Neuronal stem cell (in vitro differentiated cells): ENCODE measurements at regions not wholly inside any gene's neighbourhood (a gene's known extent, or its start where the extent isn't known, plus 50 kb on each side); places are given as distances from the start of the nearest gene placed in this dataset.

ENCODE experiments used
- DNase-seq: peaks from one replicate; pipeline ENCODE4 v3.0.0-alpha.2; 2013; ENCODE audit warnings: low spot score
- H2AFZ ChIP-seq: one replicate; pipeline ENCODE4 v1.6.1; 2013; ENCODE audit warnings: mild to moderate bottlenecking, low read length, inconsistent platforms
- H2AK5ac ChIP-seq: 2 replicates; pipeline ENCODE4 v1.6.1; 2013; ENCODE audit warnings: low read depth, mild to moderate bottlenecking, inconsistent platforms, low read length, moderate library complexity, mixed read lengths
- H2BK120ac ChIP-seq: 2 replicates; pipeline ENCODE4 v1.6.1; 2013; ENCODE audit warnings: low read depth, mild to moderate bottlenecking, inconsistent platforms, low read length, moderate library complexity, mixed read lengths
- H2BK12ac ChIP-seq: one replicate; pipeline ENCODE4 v1.6.1; 2013; ENCODE audit warnings: low read length, inconsistent platforms
- H2BK15ac ChIP-seq: 2 replicates; pipeline ENCODE4 v1.6.1; 2013; ENCODE audit warnings: mild to moderate bottlenecking, low read length, inconsistent platforms, mixed read lengths
- H2BK5ac ChIP-seq: one replicate; pipeline ENCODE4 v1.6.1; 2013; ENCODE audit warnings: inconsistent platforms, mild to moderate bottlenecking, low read length, moderate library complexity
- H3K14ac ChIP-seq: one replicate; pipeline ENCODE4 v1.6.1; 2013; ENCODE audit warnings: low read length, inconsistent platforms
- H3K18ac ChIP-seq: 2 replicates; pipeline ENCODE4 v1.6.1; 2013; ENCODE audit warnings: low read length, inconsistent platforms
- H3K23ac ChIP-seq: 2 replicates; pipeline ENCODE4 v1.6.1; 2013; ENCODE audit warnings: low read depth, mild to moderate bottlenecking, mixed read lengths, low read length, inconsistent platforms; ENCODE audit not compliant: poor library complexity
- H3K27ac ChIP-seq: replicated peaks from 3 replicates; pipeline ENCODE4 v1.5.1; 2013; ENCODE audit warnings: low read length, inconsistent platforms
- H3K27me3 ChIP-seq, 3 experiments: 2 replicates each; pipeline ENCODE4 v1.6.1; 2013; ENCODE audit warnings: low read length in 3 of 3, mild to moderate bottlenecking in 2 of 3, inconsistent platforms in 1 of 3, low read depth in 1 of 3, mixed read lengths in 1 of 3, moderate library complexity in 1 of 3; ENCODE audit not compliant: control insufficient read depth in 3 of 3, insufficient read depth in 3 of 3
- H3K36me3 ChIP-seq, 2 donors: replicated peaks in 1 of 2; 2 replicates each; pipeline ENCODE4 v1.6.1; 2013; ENCODE audit warnings: low read length in 2 of 2; ENCODE audit not compliant: control insufficient read depth in 2 of 2, insufficient read depth in 2 of 2
- H3K4ac ChIP-seq: 2 replicates; pipeline ENCODE4 v1.6.1; 2013; ENCODE audit warnings: inconsistent platforms, mild to moderate bottlenecking, low read length, moderate library complexity
- H3K4me1 ChIP-seq, 2 donors: 1 replicate in 1 of 2; 2 replicates in 1 of 2; pipeline ENCODE4 v1.6.1; 2013; ENCODE audit warnings: low read length in 2 of 2, low read depth in 1 of 2; ENCODE audit not compliant: control insufficient read depth in 2 of 2, insufficient read depth in 1 of 2
- H3K4me2 ChIP-seq: one replicate; pipeline ENCODE4 v1.6.1; 2013; ENCODE audit warnings: mild to moderate bottlenecking, low read length, inconsistent platforms; ENCODE audit not compliant: insufficient read depth, poor library complexity, severe bottlenecking
- H3K4me3 ChIP-seq, 2 donors: 2 replicates each; pipeline ENCODE4 v1.5.1; 2013; ENCODE audit warnings: low read length in 2 of 2, mild to moderate bottlenecking in 2 of 2, inconsistent platforms in 1 of 2, moderate library complexity in 1 of 2
- H3K79me1 ChIP-seq: one replicate; pipeline ENCODE4 v1.6.1; 2013; ENCODE audit warnings: low read depth, mild to moderate bottlenecking, inconsistent platforms, low read length, moderate library complexity
- H3K9ac ChIP-seq: one replicate; pipeline ENCODE4 v1.6.1; 2013; ENCODE audit warnings: mild to moderate bottlenecking, low read depth, low read length, inconsistent platforms; ENCODE audit not compliant: poor library complexity
- H3K9me3 ChIP-seq, 2 donors: replicated peaks in 1 of 2; 2 replicates each; pipeline versions ENCODE3 to v1.6.1; 2013; ENCODE audit warnings: low read length in 2 of 2, mild to moderate bottlenecking in 2 of 2, inconsistent platforms in 1 of 2, low read depth in 1 of 2, mixed read lengths in 1 of 2, moderate library complexity in 1 of 2; ENCODE audit not compliant: control insufficient read depth in 2 of 2, insufficient read depth in 1 of 2
- H4K8ac ChIP-seq: one replicate; pipeline ENCODE4 v1.6.1; 2013; ENCODE audit warnings: low read depth, mild to moderate bottlenecking, inconsistent platforms, low read length, moderate library complexity
- H4K91ac ChIP-seq: one replicate; pipeline ENCODE4 v1.6.1; 2013; ENCODE audit warnings: low read length, low read depth, mild to moderate bottlenecking, inconsistent platforms; ENCODE audit not compliant: poor library complexity
- WGBS, 2 donors: extraction: QIAGEN DNeasy Blood & Tissue Kit; methylation state at CpG; one replicate each; pipeline ENCODE4 v1.1.7; 2013; ENCODE audit warnings: missing lambda C conversion rate in 2 of 2, mixed read lengths in 1 of 2; ENCODE audit not compliant: insufficient read length in 2 of 2, insufficient replicate concordance in 1 of 2; ENCODE audit errors: extremely low coverage in 2 of 2; 5-methylcytosine and 5-hydroxymethylcytosine counted together

- Histone ChIP-seq H3K4me3 (no peak overlapping the region), H4K91ac (no peak overlapping the region), H3K4me1 (peaks cover 0 to 6% of the 10 kb centered on the region in 2 donors), H3K79me1 (no peaks in the 10 kb centered on the region), H3K36me3 (no peaks in the 10 kb centered on the region), H2BK15ac (no peak overlapping the region), H3K14ac (no peak overlapping the region), H3K4ac (no peak overlapping the region), H3K9ac (no peak overlapping the region), H2BK12ac (no peak overlapping the region), H3K18ac (no peak overlapping the region), H3K27me3 (peaks cover 0 to 33% (median 0%) of the 10 kb centered on the region in 3 experiments), H4K8ac (no peak overlapping the region), H3K9me3 (peaks cover 0 to 2% of the 10 kb centered on the region in 2 donors), H3K27ac (peak overlapping the region; percentile 6), H3K4me2 (no peak overlapping the region), H2AK5ac (no peak overlapping the region), H3K23ac (no peak overlapping the region), H2BK5ac (no peak overlapping the region), H2AFZ (no peak overlapping the region), H2BK120ac (no peak overlapping the region)
- WGBS, 2 donors = no CpG with 5 or more reads among the region's 3 CpGs
- DNase-seq = no peak
Observed at GRCh38 chr11:121892863-121893262, 223.2 kb downstream of the BLID start.

- no peak overlapping the region for H3K4me3 ChIP-seq
- H2AK5ac ChIP-seq = no peak overlapping the region
- H2AFZ ChIP-seq = no peak overlapping the region
- no peaks in the 10 kb centered on the region for H3K79me1 ChIP-seq
- no peak overlapping the region for H4K8ac ChIP-seq
- H3K9me3 ChIP-seq = peaks cover 0 to 2% of the 10 kb centered on the region in 2 donors
- H3K9ac ChIP-seq = no peak overlapping the region
- no peak for DNase-seq
- H3K27me3 ChIP-seq = peaks cover 0 to 33% (median 0%) of the 10 kb centered on the region in 3 experiments
- H4K91ac ChIP-seq = no peak overlapping the region
- no CpG with 5 or more reads among the region's 3 CpGs for WGBS, 2 donors
- H3K4me2 ChIP-seq = no peak overlapping the region
- H2BK5ac ChIP-seq = no peak overlapping the region
- no peak overlapping the region for H3K18ac ChIP-seq
- H3K4me1 ChIP-seq = peaks cover under 1 to 6% of the 10 kb centered on the region in 2 donors
- H3K27ac ChIP-seq = peak overlapping the region; percentile 2
- no peak overlapping the region for H2BK120ac ChIP-seq
- H3K23ac ChIP-seq = no peak overlapping the region
- no peaks in the 10 kb centered on the region for H3K36me3 ChIP-seq
- H2BK12ac ChIP-seq = no peak overlapping the region
- no peak overlapping the region for H3K14ac ChIP-seq
- H3K4ac ChIP-seq = no peak overlapping the region
- H2BK15ac ChIP-seq = no peak overlapping the region
Observed at GRCh38 chr11:121892131-121892681, 223.8 kb downstream of the BLID start.

- Histone ChIP-seq H3K9me3 (peaks cover 0 to 2% of the 10 kb centered on the region in 2 donors), H3K4ac (no peak overlapping the region), H3K36me3 (no peaks in the 10 kb centered on the region), H3K79me1 (no peaks in the 10 kb centered on the region), H4K91ac (no peak overlapping the region), H2BK5ac (no peak overlapping the region), H3K4me1 (peaks cover 6 to 8% of the 10 kb centered on the region in 2 donors), H2AFZ (no peak overlapping the region), H2BK120ac (no peak overlapping the region), H3K27me3 (peaks cover 0 to 43% (median 0%) of the 10 kb centered on the region in 3 experiments), H3K27ac (no peak overlapping the region), H2BK12ac (no peak overlapping the region), H2AK5ac (no peak overlapping the region), H3K23ac (no peak overlapping the region), H3K14ac (no peak overlapping the region), H3K4me3 (no peak overlapping the region), H3K9ac (no peak overlapping the region), H3K4me2 (no peak overlapping the region), H4K8ac (no peak overlapping the region), H3K18ac (no peak overlapping the region), H2BK15ac (no peak overlapping the region)
- WGBS, 2 donors = no CpG with 5 or more reads among the region's 6 CpGs
- DNase-seq = no peak
Observed at GRCh38 chr11:121890946-121891515, 225.0 kb downstream of the BLID start.

- Histone ChIP-seq H3K18ac (peak overlapping the region; percentile 58), H4K91ac (no peak overlapping the region), H2AK5ac (no peak overlapping the region), H3K79me1 (no peaks in the 10 kb centered on the region), H3K14ac (no peak overlapping the region), H2BK15ac (no peak overlapping the region), H3K4ac (peak overlapping the region; percentile 13), H3K4me2 (no peak overlapping the region), H3K9me3 (peaks cover 0 to 2% of the 10 kb centered on the region in 2 donors), H3K4me1 (peaks cover 6 to 8% of the 10 kb centered on the region in 2 donors), H3K23ac (no peak overlapping the region), H2BK120ac (no peak overlapping the region), H3K27ac (no peak overlapping the region), H4K8ac (no peak overlapping the region), H2BK12ac (no peak overlapping the region), H2BK5ac (no peak overlapping the region), H3K36me3 (no peaks in the 10 kb centered on the region), H3K4me3 (no peak overlapping the region), H3K9ac (no peak overlapping the region), H2AFZ (no peak overlapping the region), H3K27me3 (peaks cover 0 to 49% (median 0%) of the 10 kb centered on the region in 3 experiments)
- DNase-seq = no peak
- no CpG with 5 or more reads among the region's 2 CpGs for WGBS, 2 donors
Observed at GRCh38 chr11:121890377-121890776, 225.6 kb downstream of the BLID start.
